Endothelial cell of umbilical vein (primary cell): ENCODE measurements at regions not wholly inside any gene's neighbourhood (a gene's known extent, or its start where the extent isn't known, plus 50 kb on each side); places are given as distances from the start of the nearest gene placed in this dataset.

Experiments used
- BruUV-seq: library from RNA; stranded (reverse); fragments of 400-500 nt; replicated peaks from 2 replicates; lab custom pipeline; 2021; lab: Mats Ljungman, UMichigan
- CTCF ChIA-PET: fragments of 300-600, 350-600 bp; sonication (Branson Sonifier 250); formaldehyde crosslinking; loops from one replicate; lab custom pipeline; 2021; ENCODE audit warnings: antibody characterized with exemption, inconsistent platforms; lab: Charles Lee
- POLR2A ChIA-PET: fragments of 300-600, 350-600 bp; sonication (Branson Sonifier 250); formaldehyde crosslinking; loops from one replicate; lab custom pipeline; 2021; ENCODE audit warnings: antibody characterized with exemption, inconsistent platforms; lab: Charles Lee
- DNase-seq: peaks from one replicate; pipeline ENCODE4 v3.0.0-alpha.2; 2011; ENCODE audit warnings: low read depth, low spot score
- FAIRE-seq: peaks from 2 replicates; lab custom pipeline; 2011; peaks lifted over from hg19 to GRCh38; lab: Jason Lieb, UNC
- H2AFZ ChIP-seq: 2 replicates; pipeline ENCODE4 v1.6.0; 2012; ENCODE audit warnings: low read depth, low read length, control low read depth, inconsistent platforms
- H3K27ac ChIP-seq: 2 replicates; pipeline ENCODE4 v1.5.1; 2011; ENCODE audit warnings: low read depth, mild to moderate bottlenecking, control low read depth, low read length, moderate library complexity; ENCODE audit not compliant: insufficient read depth
- H3K27me3 ChIP-seq, 2 experiments: 2 replicates each; pipeline versions ENCODE4 v1.6.0 to v1.6.1; 2011; ENCODE audit warnings: low read length in 2 of 2, mixed read lengths in 1 of 2; ENCODE audit not compliant: control insufficient read depth in 2 of 2, insufficient read depth in 2 of 2
- H3K36me3 ChIP-seq, 2 experiments: 2 replicates in 1 of 2; 3 replicates in 1 of 2; pipeline ENCODE4 v1.5.1; 2011; ENCODE audit warnings: low read length in 2 of 2, mild to moderate bottlenecking in 1 of 2, moderate library complexity in 1 of 2; ENCODE audit not compliant: control insufficient read depth in 2 of 2, insufficient read depth in 2 of 2; ENCODE audit errors: extremely low read depth in 1 of 2
- H3K4me1 ChIP-seq: 3 replicates; pipeline ENCODE4 v1.5.1; 2011; ENCODE audit warnings: mild to moderate bottlenecking, low read length; ENCODE audit not compliant: control insufficient read depth, insufficient read depth; ENCODE audit errors: extremely low read depth
- H3K4me2 ChIP-seq: 2 replicates; pipeline ENCODE4 v1.6.1; 2011; ENCODE audit warnings: low read length, control low read depth, mixed read lengths; ENCODE audit not compliant: insufficient read depth
- H3K4me3 ChIP-seq, 3 experiments: fragments of 200-600 bp in 1 of 3; sonication (generic), shearing (Covaris generic) in 1 of 3; replicated peaks in 1 of 3; 2 replicates each; pipeline ENCODE4 v1.5.1; 2011 to 2016; ENCODE audit warnings: control low read depth in 3 of 3, low read length in 3 of 3, mild to moderate bottlenecking in 2 of 3, inconsistent platforms in 1 of 3, low read depth in 1 of 3, moderate library complexity in 1 of 3; ENCODE audit not compliant: insufficient read depth in 1 of 3
- H3K79me2 ChIP-seq: 2 replicates; pipeline ENCODE4 v1.6.0; 2012; ENCODE audit warnings: low read length, inconsistent platforms; ENCODE audit not compliant: control insufficient read depth, insufficient read depth
- H3K9ac ChIP-seq: replicated peaks from 2 replicates; pipeline ENCODE3; 2011; ENCODE audit warnings: low read length, control low read depth; ENCODE audit not compliant: insufficient read depth; ENCODE audit errors: extremely low read depth
- H3K9me1 ChIP-seq: replicated peaks from 3 replicates; pipeline ENCODE4 v1.6.0; 2011; ENCODE audit warnings: mild to moderate bottlenecking, low read length; ENCODE audit not compliant: control insufficient read depth, insufficient read depth; ENCODE audit errors: extremely low read depth
- H3K9me3 ChIP-seq: replicated peaks from 2 replicates; pipeline ENCODE4 v1.5.1; 2012; ENCODE audit warnings: low read length, inconsistent platforms; ENCODE audit not compliant: control insufficient read depth, insufficient read depth
- H4K20me1 ChIP-seq: replicated peaks from 2 replicates; pipeline ENCODE3; 2011; ENCODE audit warnings: mild to moderate bottlenecking, low read length; ENCODE audit not compliant: control insufficient read depth, insufficient read depth; ENCODE audit errors: extremely low read depth
- CTCF ChIP-seq, 2 donors: IDR thresholded peaks; 1 replicate in 1 of 2; 2 replicates in 1 of 2; pipeline ENCODE4 v1.5.1; 2011; ENCODE audit warnings: low read length in 2 of 2, mild to moderate bottlenecking in 2 of 2, moderate library complexity in 2 of 2, control low read depth in 1 of 2, inconsistent platforms in 1 of 2, low read depth in 1 of 2; ENCODE audit not compliant: insufficient read depth in 1 of 2; ENCODE audit errors: extremely low read depth in 1 of 2
- EZH2 ChIP-seq: IDR thresholded peaks from 2 replicates; pipeline ENCODE4 v1.6.1; 2012; ENCODE audit warnings: borderline replicate concordance, low read depth, mild to moderate bottlenecking, moderate library complexity, low read length, inconsistent platforms; ENCODE audit not compliant: severe bottlenecking
- FOS ChIP-seq: IDR thresholded peaks from 2 replicates; pipeline ENCODE4 v1.6.1; 2011; ENCODE audit warnings: mild to moderate bottlenecking, low read length, moderate library complexity, borderline replicate concordance; ENCODE audit not compliant: insufficient read depth
- GATA2 ChIP-seq: IDR thresholded peaks from 2 replicates; pipeline ENCODE4 v1.7.0; 2011; ENCODE audit warnings: low read depth, mild to moderate bottlenecking, moderate library complexity, mixed read lengths, low read length; ENCODE audit not compliant: insufficient read length, insufficient read depth
- JUN ChIP-seq: IDR thresholded peaks from 2 replicates; pipeline ENCODE4 v1.6.1; 2011; ENCODE audit warnings: borderline replicate concordance, low read depth; ENCODE audit not compliant: insufficient read length, insufficient read depth
- MAX ChIP-seq: IDR thresholded peaks from 2 replicates; pipeline ENCODE4 v1.6.1; 2011; ENCODE audit not compliant: insufficient read depth, insufficient read length
- MYC ChIP-seq: IDR thresholded peaks from one replicate; pipeline ENCODE4 v1.6.1; 2011; ENCODE audit warnings: mild to moderate bottlenecking, low read depth, low read length
- POLR2A ChIP-seq: IDR thresholded peaks from 2 replicates; pipeline ENCODE4 v1.6.1; 2012; ENCODE audit warnings: low read depth, mild to moderate bottlenecking, control low read depth, low read length
- POLR2AphosphoS5 ChIP-seq: IDR thresholded peaks from 2 replicates; pipeline ENCODE4 v1.6.1; 2012; ENCODE audit warnings: low read depth, mild to moderate bottlenecking, control low read depth, low read length, moderate library complexity; ENCODE audit not compliant: insufficient read depth
- dilution Hi-C: fragments of 300-500 bp; cut with MboI; formaldehyde crosslinking; loops from one replicate; pipeline ENCODE4 v1.15.0; 2019; ENCODE audit warnings: low sequenced_read_pairs; ENCODE audit not compliant: extremely low pct_ligation_motif_present
- intact Hi-C: fragments of 100-400 bp; cut with micrococcal nuclease; formaldehyde crosslinking; loops from one replicate; pipeline ENCODE4 v1.10.0; 2022

GRCh38 chr2:167361426-167361825, 473.1 kb downstream of the XIRP2 start:
- H2AFZ ChIP-seq = no peak overlapping the region
- no peaks in the 10 kb centered on the region for H3K4me1 ChIP-seq
- H3K9ac ChIP-seq = no peak overlapping the region
- H3K9me3 ChIP-seq = no peaks in the 10 kb centered on the region
- H3K4me2 ChIP-seq = no peak overlapping the region
- no peaks in the 10 kb centered on the region for H3K9me1 ChIP-seq
- intact Hi-C loops = no loop called here
- no TSS peak for BruUV-seq
- FAIRE-seq (no peak), DNase-seq (no peak)
- no peaks in the 10 kb centered on the region for H4K20me1 ChIP-seq
- H3K27ac ChIP-seq = no peak overlapping the region
- no peaks in the 10 kb centered on the region for H3K36me3 ChIP-seq
- dilution Hi-C loops = no loop called here
- H3K27me3 ChIP-seq = no peaks in the 10 kb centered on the region
- ChIA-PET CTCF (no interaction called here), POLR2A (no interaction called here)
- TF ChIP-seq MYC (no peak), POLR2A (no peak), GATA2 (no peak), POLR2AphosphoS5 (no peak), EZH2 (no peak), FOS (no peak), CTCF (IDR thresholded peaks at IDR 0.05; ENCODE audit: extremely low read depth in 1 of 2, insufficient read depth in 1 of 2, low read depth in 1 of 2, low read length in 2 of 2) (no peak), JUN (no peak), MAX (no peak)
- H3K4me3 ChIP-seq = no peak overlapping the region
- H3K79me2 ChIP-seq = no peaks in the 10 kb centered on the region
